ENCODE measurements at regions not wholly inside any gene's neighbourhood (a gene's known extent, or its start where the extent isn't known, plus 50 kb on each side); places are given as distances from the start of the nearest gene placed in this dataset.

DNA sequence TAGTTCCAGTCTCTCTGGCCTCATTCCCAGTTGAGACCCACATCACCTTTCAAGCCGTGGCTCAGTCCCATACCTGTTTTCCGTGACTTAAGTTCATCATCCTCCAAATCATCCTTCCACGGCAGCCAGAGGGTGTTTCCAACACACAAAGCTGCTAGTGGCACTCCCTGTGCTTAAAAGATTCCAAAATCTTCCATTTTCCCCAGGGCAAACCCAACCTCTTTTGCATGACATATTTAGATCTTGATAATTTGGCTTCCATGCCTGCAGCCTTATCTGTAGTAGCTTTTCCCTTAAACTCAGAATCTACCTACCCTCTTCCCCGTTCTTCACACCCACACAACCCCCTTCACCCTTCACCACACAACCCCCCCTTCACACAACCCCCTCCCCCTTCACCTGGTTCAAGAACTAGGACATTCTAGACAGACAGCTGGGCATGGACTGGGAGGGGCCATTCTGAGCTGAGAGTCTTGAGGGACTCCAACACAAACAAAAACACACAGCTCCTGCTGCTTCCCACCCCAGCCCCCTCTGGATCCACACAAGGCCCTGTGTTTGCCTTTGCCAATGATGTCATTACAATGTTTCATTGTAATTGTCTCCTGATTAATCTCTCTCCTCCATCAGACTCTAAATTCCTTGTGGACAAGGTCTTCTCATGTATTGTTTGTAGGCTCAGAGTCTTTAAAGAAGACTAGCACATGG lies 268.2 kb downstream of the SH3GL2 start:
- TF ChIP-seq CTCF (IDR thresholded peaks at IDR 0.05; ENCODE audit: control insufficient read depth, insufficient read depth, low read depth, low read length, missing control alignments), result no peak
- H3K4me3 ChIP-seq (ENCODE audit: control insufficient read depth, low read depth, low read length), result no peak overlapping the region
- no peak for DNase-seq (ENCODE audit: low read depth)

DNA sequence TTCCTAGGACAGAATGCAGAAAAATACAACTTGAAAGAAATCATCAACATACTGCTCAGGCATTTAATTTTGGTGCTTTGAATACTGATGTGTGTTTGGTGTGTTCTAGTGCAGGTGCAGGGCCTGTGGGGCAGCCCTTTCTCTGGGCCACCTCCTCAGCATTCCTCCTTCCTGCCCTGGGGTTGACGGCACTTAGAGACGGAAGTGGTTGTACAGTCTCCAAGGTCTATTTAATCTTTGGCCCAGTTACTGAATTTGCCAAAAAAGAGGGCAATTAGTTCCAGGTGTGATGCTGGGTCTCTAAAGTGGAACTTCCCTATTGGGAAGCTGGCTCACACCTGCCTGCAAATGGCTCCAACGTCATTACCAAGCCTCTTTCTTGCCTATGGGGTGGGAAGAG lies 269.0 kb downstream of the SH3GL2 start:
- no peak for TF ChIP-seq CTCF (IDR thresholded peaks at IDR 0.05; ENCODE audit: control insufficient read depth, insufficient read depth, low read depth, low read length, missing control alignments)
- no peak for DNase-seq (ENCODE audit: low read depth)
- no peak overlapping the region for H3K4me3 ChIP-seq (ENCODE audit: control insufficient read depth, low read depth, low read length)

GRCh38 chr9:17852108-17852507 lies 273.2 kb downstream of the SH3GL2 start:
- no peak for TF ChIP-seq CTCF (IDR thresholded peaks at IDR 0.05; ENCODE audit: control insufficient read depth, insufficient read depth, low read depth, low read length, missing control alignments)
- no peak overlapping the region for H3K4me3 ChIP-seq (ENCODE audit: control insufficient read depth, low read depth, low read length)
- DNase-seq (ENCODE audit: low read depth), result no peak

DNA sequence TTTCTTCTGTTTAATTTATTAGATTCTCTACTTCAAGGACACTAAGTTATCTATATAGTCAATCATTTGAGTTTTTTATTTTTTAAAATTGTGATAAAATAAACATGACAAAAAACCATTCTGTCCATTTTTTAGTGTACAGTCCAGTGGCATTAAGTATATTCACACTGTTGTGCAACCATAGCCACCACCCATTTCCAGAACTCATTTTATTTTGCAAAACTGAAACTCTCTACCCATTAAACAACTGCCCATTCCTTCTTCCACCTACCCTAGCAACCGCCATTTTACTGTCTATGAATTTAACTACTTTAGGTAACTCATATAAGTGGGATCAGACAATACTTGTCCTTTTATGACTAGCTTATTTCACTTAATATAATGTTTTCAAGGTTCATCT lies 275.6 kb downstream of the SH3GL2 start:
- H3K4me3 ChIP-seq (ENCODE audit: control insufficient read depth, low read depth, low read length), result no peak overlapping the region
- no peak for TF ChIP-seq CTCF (IDR thresholded peaks at IDR 0.05; ENCODE audit: control insufficient read depth, insufficient read depth, low read depth, low read length, missing control alignments)
- no peak for DNase-seq (ENCODE audit: low read depth)

DNA sequence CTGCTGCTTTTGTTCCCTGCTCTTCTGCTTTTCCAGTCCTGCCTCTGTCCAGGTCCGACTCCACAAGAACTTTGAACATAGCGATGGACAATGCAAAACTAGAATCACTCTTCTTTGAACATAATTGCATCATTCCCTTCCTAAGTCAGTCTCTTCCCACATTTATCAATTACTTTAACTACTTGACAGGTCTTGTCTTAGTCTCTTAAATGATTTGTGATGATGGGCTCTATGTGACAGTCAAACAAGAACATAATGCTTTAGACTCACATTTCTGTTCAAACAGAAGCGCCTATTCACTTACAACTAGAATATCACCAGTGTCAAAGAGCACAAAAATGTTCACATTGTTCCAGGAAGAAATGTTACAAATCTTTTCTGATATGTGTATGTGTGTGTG lies 278.1 kb downstream of the SH3GL2 start:
- DNase-seq (ENCODE audit: low read depth), result no peak
- no peak overlapping the region for H3K4me3 ChIP-seq (ENCODE audit: control insufficient read depth, low read depth, low read length)
- TF ChIP-seq CTCF (IDR thresholded peaks at IDR 0.05; ENCODE audit: control insufficient read depth, insufficient read depth, low read depth, low read length, missing control alignments), result no peak

DNA sequence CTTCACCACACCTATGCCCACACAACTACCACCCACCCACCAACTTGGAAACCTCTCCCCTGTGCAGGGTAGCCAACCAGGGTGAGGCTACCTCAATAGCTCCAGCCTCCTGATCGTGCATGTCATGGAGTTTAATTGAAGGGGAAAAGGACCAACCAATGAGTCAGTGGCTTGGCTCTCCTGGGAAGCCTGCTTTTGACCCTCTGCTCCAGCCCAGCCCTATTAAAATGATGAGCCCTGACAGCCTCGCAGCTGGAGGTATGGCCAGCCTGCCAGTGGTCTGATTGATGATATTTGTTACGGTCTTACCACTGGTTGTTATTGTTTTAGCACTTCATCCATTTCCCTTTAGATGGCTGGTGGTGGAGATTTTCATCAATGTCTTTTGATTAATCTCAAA lies 280.4 kb downstream of the SH3GL2 start:
- no peak overlapping the region for H3K4me3 ChIP-seq (ENCODE audit: control insufficient read depth, low read depth, low read length)
- DNase-seq (ENCODE audit: low read depth), result no peak
- TF ChIP-seq CTCF (IDR thresholded peaks at IDR 0.05; ENCODE audit: control insufficient read depth, insufficient read depth, low read depth, low read length, missing control alignments), result no peak

Data from AG09309 (cell line).